Calu3 (cell line): ENCODE measurements at regions not wholly inside any gene's neighbourhood (a gene's known extent, or its start where the extent isn't known, plus 50 kb on each side); places are given as distances from the start of the nearest gene placed in this dataset.

Experiments
- BruUV-seq: library from RNA; stranded (reverse); fragments of 400-500 nt; replicated peaks from 2 replicates; lab custom pipeline; 2021; lab: Mats Ljungman, UMichigan
- CTCF ChIA-PET: fragments of 300-600 bp; sonication (Branson Sonifier 250); formaldehyde crosslinking; loops from one replicate; lab custom pipeline; 2022; ENCODE audit warnings: antibody characterized with exemption; lab: Charles Lee
- DNase-seq: peaks from one replicate; pipeline ENCODE4 v3.0.0; 2022
- H3K27ac Mint-ChIP-seq: one replicate; pipeline ENCODE4 v1.8.0; 2022; ENCODE audit warnings: mixed read lengths; ENCODE audit not compliant: unreplicated experiment
- H3K27me3 Mint-ChIP-seq: one replicate; pipeline ENCODE4 v1.8.0; 2022; ENCODE audit warnings: mixed read lengths; ENCODE audit not compliant: unreplicated experiment
- H3K36me3 Mint-ChIP-seq: one replicate; pipeline ENCODE4 v1.8.0; 2022; ENCODE audit warnings: mild to moderate bottlenecking, moderate library complexity, mixed read lengths; ENCODE audit not compliant: insufficient read depth, unreplicated experiment
- H3K4me1 Mint-ChIP-seq: one replicate; pipeline ENCODE4 v1.8.0; 2022; ENCODE audit warnings: mild to moderate bottlenecking, low read depth, mixed read lengths; ENCODE audit not compliant: unreplicated experiment
- H3K4me3 Mint-ChIP-seq: one replicate; pipeline ENCODE4 v1.8.0; 2022; ENCODE audit warnings: mild to moderate bottlenecking, low read depth, moderate library complexity, mixed read lengths; ENCODE audit not compliant: unreplicated experiment
- H3K9me3 Mint-ChIP-seq: one replicate; pipeline ENCODE4 v1.8.0; 2022; ENCODE audit warnings: low read depth, mixed read lengths; ENCODE audit not compliant: unreplicated experiment
- CTCF ChIP-seq: fragments of 200-600 bp; IDR thresholded peaks from one replicate; pipeline ENCODE4 v1.8.0; 2022; ENCODE audit warnings: antibody characterized with exemption; ENCODE audit not compliant: unreplicated experiment
- intact Hi-C: fragments of 100-400 bp; cut with micrococcal nuclease; formaldehyde crosslinking; loops from one replicate; pipeline ENCODE4 v1.10.0; 2022; ENCODE audit not compliant: unreplicated experiment

GRCh38 chr3:4107430-4107829, 195.7 kb upstream of the SETMAR start:
- Mint-ChIP-seq H3K9me3 (peaks cover 11% of the 10 kb centered on the region), H3K36me3 (no peaks in the 10 kb centered on the region), H3K27me3 (no peaks in the 10 kb centered on the region), H3K4me1 (no peaks in the 10 kb centered on the region), H3K27ac (no peak overlapping the region), H3K4me3 (no peak overlapping the region)
- TF ChIP-seq CTCF = no peak
- BruUV-seq = no TSS peak
- CTCF ChIA-PET = no interaction called here
- DNase-seq = no peak
- intact Hi-C loops = no loop called here

GRCh38 chr3:4113811-4114522, 189.2 kb upstream of the SETMAR start:
- intact Hi-C loops = no loop called here
- Mint-ChIP-seq H3K4me3 (no peak overlapping the region), H3K36me3 (no peaks in the 10 kb centered on the region), H3K9me3 (peaks cover 2% of the 10 kb centered on the region), H3K27ac (no peak overlapping the region), H3K4me1 (no peaks in the 10 kb centered on the region), H3K27me3 (no peaks in the 10 kb centered on the region)
- no TSS peak for BruUV-seq
- no peak for TF ChIP-seq CTCF
- DNase-seq = no peak
- CTCF ChIA-PET = no interaction called here

GRCh38 chr3:4119119-4119518, 184.1 kb upstream of the SETMAR start:
- BruUV-seq = no TSS peak
- CTCF ChIA-PET = no interaction called here

GRCh38 chr3:4125576-4125975, 177.6 kb upstream of the SETMAR start:
- Mint-ChIP-seq H3K4me1 (no peaks in the 10 kb centered on the region), H3K27ac (no peak overlapping the region), H3K27me3 (no peaks in the 10 kb centered on the region), H3K36me3 (no peaks in the 10 kb centered on the region), H3K4me3 (no peak overlapping the region), H3K9me3 (peaks cover 3% of the 10 kb centered on the region)
- intact Hi-C loops = no loop called here
- no TSS peak for BruUV-seq
- DNase-seq = no peak
- CTCF ChIA-PET = no interaction called here
- TF ChIP-seq CTCF = no peak

More at GRCh38 chr3:4119119-4119518, 184.1 kb upstream of the SETMAR start:
- no peaks in the 10 kb centered on the region for H3K27me3 Mint-ChIP-seq
- H3K36me3 Mint-ChIP-seq = no peaks in the 10 kb centered on the region
- no peak for DNase-seq
- no peaks in the 10 kb centered on the region for H3K4me1 Mint-ChIP-seq
- H3K9me3 Mint-ChIP-seq = peaks cover 4% of the 10 kb centered on the region
- intact Hi-C loops = no loop called here
- H3K4me3 Mint-ChIP-seq = no peak overlapping the region
- TF ChIP-seq CTCF = no peak
- H3K27ac Mint-ChIP-seq = no peak overlapping the region
